Keratinocyte (primary cell): ENCODE measurements at regions not wholly inside any gene's neighbourhood (a gene's known extent, or its start where the extent isn't known, plus 50 kb on each side); places are given as distances from the start of the nearest gene placed in this dataset.

ENCODE experiments used
- CTCF ChIP-seq, 3 experiments: IDR thresholded peaks in 1 of 3; conservative IDR thresholded peaks in 1 of 3; optimal IDR thresholded peaks in 1 of 3; 2 replicates in 2 of 3; 3 replicates in 1 of 3; pipeline versions ENCODE3 to v1.5.1; 2011; ENCODE audit warnings: low read length in 3 of 3, mild to moderate bottlenecking in 3 of 3, moderate library complexity in 2 of 3, control low read depth in 1 of 3, inconsistent platforms in 1 of 3; ENCODE audit not compliant: insufficient read depth in 2 of 3; ENCODE audit errors: extremely low read depth in 1 of 3
- EZH2 ChIP-seq: IDR thresholded peaks from one replicate; pipeline ENCODE4 v1.6.1; 2012; ENCODE audit warnings: inconsistent platforms, mild to moderate bottlenecking, low read length, moderate library complexity

GRCh38 chr2:15691586-15692310 lies 100.1 kb downstream of the DDX1 start:
- TF ChIP-seq CTCF (optimal IDR thresholded peaks at IDR 0.05 in 1 of 3, IDR thresholded peaks at IDR 0.05 in 1 of 3, conservative IDR thresholded peaks at IDR 0.05 in 1 of 3; ENCODE audit: extremely low read depth in 1 of 3, insufficient read depth in 2 of 3, low read length in 3 of 3) (no peak), EZH2 (no peak)
